ENCODE measurements at regions not wholly inside any gene's neighbourhood (a gene's known extent, or its start where the extent isn't known, plus 50 kb on each side); places are given as distances from the start of the nearest gene placed in this dataset.

DNA sequence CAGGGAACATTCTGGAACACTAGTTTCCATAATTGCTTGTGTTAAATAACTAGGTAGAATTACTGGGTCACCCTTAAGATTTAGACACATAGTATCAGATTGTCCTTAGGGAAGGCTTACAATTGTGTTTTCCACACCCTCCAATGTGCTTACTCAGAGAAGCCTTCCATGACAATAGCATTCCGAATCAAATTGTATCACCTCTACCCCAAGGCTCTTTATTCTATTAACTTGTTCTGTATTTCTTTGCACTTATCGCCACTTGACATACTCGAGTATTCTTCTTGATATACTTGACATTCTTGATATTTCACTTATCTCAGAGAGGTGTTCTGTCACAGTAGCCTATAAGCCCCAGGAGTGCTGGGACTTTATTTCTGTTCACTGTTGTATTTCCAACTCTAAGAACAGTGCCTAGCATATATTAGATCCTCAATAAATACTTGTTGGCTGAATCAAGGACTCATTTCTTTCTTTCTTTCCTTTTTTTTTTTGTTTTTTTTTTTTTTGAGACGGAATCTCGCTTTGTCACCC is 238.9 kb upstream of the PDZRN3 start:
- no peak for TF ChIP-seq EZH2phosphoT487 (IDR thresholded peaks at IDR 0.05; ENCODE audit: insufficient read depth, low read depth)
- no peak for TF ChIP-seq EZH2 (IDR thresholded peaks at IDR 0.05; ENCODE audit: insufficient read depth, poor library complexity, severe bottlenecking)

All from GM23248 (cell line).